ENCODE measurements at regions not wholly inside any gene's neighbourhood (a gene's known extent, or its start where the extent isn't known, plus 50 kb on each side); places are given as distances from the start of the nearest gene placed in this dataset.
A peak's percentile ranks its signal among the peaks of the same experiment; 100 is the strongest.

- no peak for DNase-seq
These were observed 216.0 kb upstream of the SERP2 start for GRCh38 chr13:44157606-44158005.

- no peak for DNase-seq
These were observed 215.5 kb upstream of the SERP2 start for GRCh38 chr13:44158098-44158521.

GRCh38 chr13:44158881-44159632 lies 214.6 kb upstream of the SERP2 start:
- no peak for DNase-seq

DNA sequence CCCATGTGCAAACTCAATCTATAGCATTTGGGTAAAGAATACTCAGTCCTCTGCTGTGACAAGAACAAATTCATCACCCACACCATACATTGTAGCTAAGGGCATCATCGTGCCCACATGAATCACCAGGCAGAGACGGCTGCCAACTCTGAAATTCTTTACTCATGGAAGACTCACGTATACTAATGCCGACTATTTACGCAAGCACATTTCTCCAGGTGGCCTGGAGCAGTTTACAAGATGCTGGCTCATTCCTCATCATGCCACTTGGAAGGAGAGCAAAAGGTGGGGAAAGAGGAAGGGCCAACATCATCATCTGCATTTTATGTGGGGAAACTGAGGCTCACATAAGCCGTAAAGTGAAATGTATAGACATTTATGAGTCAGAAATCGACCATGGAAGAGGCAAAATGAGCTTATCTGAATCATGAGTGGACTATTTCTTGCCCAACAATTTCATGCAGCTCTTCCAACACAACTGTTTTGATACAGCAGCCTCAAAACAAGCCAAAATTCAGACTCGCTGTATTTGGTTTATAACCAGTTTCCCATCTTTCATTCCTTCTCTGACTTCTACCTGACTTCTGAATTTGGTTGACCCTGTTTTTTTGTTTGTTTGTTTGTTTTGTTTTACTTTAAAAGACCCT lies 213.9 kb upstream of the SERP2 start:
- DNase-seq: no peak

DNA sequence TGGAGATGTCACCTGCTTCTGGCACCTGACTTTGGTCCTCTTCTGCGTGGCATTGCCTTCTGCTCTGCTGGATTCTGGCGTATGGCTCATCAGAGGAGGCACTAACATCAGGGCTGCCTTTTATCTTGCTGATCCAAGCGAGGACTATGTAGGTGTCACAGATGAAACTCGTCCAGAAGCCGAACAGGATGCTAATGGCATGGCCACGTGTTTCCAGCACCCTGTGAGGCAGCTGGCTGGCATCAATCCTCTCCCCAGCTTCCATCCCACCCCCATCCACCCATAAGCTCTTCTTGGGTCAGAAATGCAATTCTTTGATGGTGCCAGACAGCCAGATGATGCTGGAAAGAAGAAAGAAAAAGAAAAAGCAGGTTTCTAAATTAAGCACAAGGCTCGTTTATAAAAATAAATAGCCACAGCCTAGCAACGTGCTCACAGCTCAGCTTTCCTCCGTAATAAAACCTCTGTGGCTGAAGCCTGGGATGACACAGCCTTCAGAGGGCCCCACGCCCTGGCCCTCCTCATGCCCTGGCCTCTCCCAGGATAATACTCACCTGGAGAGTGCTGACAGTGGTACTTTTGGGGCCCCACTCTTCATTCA lies 212.9 kb upstream of the SERP2 start:
- DNase-seq: no peak

- DNase-seq: no peak
These were observed 210.5 kb upstream of the SERP2 start for GRCh38 chr13:44163108-44163507.

DNA sequence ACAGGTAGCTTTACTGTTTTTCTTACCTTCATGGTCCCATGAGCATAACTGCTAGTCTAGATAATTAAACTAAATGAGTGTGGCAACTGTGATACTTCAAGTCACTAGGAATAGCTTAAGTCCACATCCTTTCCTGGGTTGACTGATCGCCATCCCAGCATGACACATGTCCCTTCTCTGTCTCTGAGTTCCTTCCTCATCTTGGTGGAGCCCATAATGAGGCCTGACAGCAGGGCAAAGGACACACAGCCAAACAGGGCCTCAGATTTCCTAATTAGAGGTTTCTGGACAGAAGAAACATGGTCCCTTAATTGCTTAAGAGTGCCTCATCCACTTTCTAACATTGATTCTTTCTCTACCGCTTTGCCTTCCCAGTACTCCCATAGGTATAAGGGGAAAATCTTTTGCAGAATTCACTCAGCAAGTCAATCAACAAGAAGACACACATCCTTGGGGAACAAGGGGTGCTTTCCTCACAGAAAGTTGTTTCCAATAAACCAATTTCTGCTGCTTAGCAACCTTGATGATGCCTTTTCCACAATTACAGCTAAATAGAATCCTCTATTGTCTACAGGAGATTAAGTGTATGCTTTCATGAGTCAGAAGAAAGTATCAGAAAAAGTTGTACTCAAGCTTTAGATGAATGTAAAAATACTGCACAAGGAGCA lies 208.3 kb upstream of the SERP2 start:
- DNase-seq: no peak

DNA sequence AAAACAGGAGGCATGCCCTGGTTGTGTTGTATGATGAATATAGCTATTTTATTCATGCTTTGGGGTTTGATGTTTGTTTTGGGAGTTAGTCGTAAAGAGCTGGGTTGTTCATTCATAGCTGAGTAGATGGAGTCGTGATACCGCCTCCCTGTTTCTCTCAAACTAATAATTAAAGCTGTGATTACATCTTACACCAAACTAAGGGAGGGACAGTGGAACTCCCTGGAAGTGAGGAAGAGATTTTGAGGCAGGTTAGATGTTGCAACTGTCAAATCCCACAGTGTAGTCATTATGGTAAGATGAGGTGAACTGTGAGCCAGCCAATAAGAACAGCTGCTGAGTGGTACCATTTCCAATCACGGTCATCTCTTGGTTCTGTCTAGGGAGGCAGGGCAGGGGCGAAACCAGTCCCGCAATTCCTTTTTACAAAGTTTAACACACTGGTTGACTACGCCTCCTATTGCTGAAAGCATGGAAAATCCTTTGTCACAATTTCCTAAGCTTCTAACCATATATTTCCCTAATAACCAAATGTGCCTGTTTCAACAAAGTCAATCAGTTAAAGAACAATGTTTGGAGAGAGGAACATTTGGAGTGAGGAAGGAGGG lies 207.6 kb upstream of the SERP2 start:
- DNase-seq: no peak

GRCh38 chr13:44169018-44169911 lies 204.4 kb upstream of the SERP2 start:
- no peak for DNase-seq

- DNase-seq: no peak
These were observed 202.9 kb upstream of the SERP2 start for GRCh38 chr13:44170731-44171130.

- no peak for DNase-seq
These were observed 202.5 kb upstream of the SERP2 start for GRCh38 chr13:44171156-44171555.

GRCh38 chr13:44171861-44172260 lies 201.8 kb upstream of the SERP2 start:
- no peak for DNase-seq

DNA sequence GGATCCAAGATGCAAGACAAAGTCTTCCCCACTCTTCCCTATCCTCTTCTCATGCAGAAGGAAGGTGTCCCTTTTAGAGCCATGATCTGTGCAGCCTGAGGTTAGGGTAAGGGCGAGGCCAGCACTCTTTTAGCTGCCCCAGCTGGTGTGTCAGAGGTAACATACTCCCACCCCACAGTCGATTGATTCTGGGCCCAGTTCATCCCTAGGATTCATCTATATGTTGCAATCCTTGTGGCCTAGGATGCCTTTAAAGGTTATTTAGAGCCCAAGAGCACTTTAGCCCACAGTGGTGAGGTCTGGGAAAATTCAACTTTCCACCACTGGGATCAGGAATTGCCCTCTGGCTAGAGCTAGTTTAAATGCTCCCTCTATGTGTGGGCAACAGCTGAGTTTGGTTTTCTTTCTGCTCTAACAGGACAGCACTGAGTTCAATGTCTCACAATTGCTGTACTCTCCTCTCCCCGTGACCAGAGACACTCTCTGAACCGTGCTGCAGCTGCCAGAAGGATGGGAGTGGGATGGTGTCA lies 201.3 kb upstream of the SERP2 start:
- no peak for DNase-seq

- DNase-seq: no peak
These were observed 198.7 kb upstream of the SERP2 start for GRCh38 chr13:44174769-44175425.

- DNase-seq: no peak
These were observed 197.5 kb upstream of the SERP2 start for GRCh38 chr13:44176173-44176572.

- no peak for DNase-seq
These were observed 192.6 kb upstream of the SERP2 start for GRCh38 chr13:44180876-44181536.

DNA sequence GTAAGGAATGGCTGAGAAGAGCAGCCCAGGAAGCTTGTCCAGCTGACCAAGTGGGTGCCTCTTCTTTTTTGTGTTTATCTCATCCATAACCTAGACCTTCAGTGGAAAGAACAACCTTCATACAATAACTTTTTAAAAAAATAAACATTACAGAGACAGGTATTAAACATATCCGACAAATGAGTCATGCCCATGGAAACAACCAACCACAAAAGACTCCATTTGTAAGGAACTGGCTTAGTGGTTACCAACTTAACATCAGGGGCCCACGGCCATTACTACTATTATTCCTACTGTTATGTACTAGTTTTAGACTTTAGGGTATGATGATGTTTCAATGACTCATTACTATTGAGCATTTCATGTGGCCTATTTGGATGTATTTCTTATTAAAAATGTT lies 191.7 kb upstream of the SERP2 start:
- no peak for DNase-seq

DNA sequence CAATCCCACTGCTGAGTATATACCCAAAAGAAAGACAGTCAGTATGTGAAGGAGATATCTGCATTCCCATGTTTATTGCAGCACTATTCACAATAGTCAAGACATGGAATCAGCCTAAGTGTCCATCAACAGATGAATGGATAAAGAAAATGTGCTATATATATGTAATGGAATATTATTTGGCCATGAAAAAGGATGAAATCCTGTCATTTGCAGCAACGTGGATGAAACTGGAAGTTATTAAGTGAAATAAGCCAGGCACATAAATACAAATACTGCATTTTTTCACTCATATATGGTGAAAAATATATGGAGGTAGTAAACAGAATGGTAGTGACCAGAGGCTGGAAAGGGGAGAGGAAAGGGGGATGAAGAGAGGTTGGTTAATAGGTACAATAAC lies 188.9 kb upstream of the SERP2 start:
- DNase-seq: no peak

DNA sequence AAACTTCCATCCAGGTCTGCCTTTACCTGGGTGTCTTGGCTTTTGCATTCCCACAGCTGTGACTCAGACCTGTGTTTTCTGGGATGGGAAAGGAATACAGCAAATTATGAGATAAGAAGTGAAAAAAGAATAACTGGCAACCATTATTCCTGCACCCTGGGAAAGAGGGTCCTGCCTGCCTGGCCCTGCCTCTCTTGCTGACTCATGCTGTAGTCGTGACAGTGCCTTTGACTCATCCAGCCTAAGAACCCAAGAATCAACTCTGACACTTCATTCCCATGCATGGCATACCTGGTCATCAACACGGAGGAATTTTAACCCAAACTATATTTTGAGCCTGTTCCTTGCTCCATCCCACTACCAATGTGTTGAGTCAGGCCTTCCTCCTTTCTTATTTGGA lies 185.4 kb upstream of the SERP2 start:
- peak; percentile 59 for DNase-seq

DNA sequence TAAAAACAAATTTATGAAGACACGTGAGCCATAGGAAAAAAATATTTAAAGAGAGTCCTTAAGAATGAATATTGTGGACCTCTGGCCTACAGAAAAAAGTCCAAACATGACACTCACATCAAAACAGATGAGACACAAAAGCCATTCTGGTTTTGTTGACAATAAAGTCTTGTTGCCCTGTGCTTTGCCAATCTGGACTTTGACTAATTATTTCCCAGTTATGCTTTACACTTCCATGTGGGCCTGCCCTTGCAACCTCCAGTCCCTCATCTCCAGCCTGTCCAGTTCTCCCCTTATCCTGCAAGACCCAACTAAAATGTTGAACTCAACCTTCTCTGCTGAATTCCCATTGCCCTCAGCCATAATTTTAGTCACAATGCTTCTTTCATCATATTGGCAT lies 184.5 kb upstream of the SERP2 start:
- no peak for DNase-seq

DNA sequence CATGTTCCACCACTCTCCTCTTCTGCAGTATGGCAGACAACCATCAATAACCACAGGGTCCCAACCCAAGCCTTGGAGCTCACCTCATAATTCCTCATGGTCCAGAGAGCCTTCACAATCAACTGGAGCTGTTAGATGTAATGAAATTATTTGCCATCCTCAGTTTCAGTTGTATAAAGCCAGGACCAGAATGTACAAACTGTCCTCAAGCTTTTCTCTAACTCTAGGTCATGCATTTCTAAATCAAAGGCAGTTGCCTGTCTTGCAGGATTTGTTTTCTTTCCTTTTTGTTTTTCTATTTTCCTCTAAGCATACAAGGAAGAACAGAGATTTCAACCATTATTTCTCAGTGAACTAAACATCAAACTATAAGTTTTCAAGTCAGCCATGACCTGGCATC lies 182.5 kb upstream of the SERP2 start:
- no peak for DNase-seq

Data from kidney glomerular epithelial cell (primary cell).